22Rv1 (cell line): ENCODE measurements at regions not wholly inside any gene's neighbourhood (a gene's known extent, or its start where the extent isn't known, plus 50 kb on each side); places are given as distances from the start of the nearest gene placed in this dataset.
"Not testable (repeated sequence)": the region's sequence is repeated elsewhere in the genome, so short reads cannot be mapped to it uniquely, and the experiment has no call there.

Experiments
- H3K27ac ChIP-seq: fragments of 450-650 bp; 2 replicates; pipeline ENCODE4 v1.5.1; 2017
- CTCF ChIP-seq: fragments of 450-650 bp; IDR thresholded peaks from 2 replicates; pipeline ENCODE4 v1.5.1; 2017; ENCODE audit warnings: mild to moderate bottlenecking
- ZFX ChIP-seq: fragments of 450-650 bp; IDR thresholded peaks from 2 replicates; pipeline ENCODE4 v1.6.1; 2017; ENCODE audit warnings: antibody characterized with exemption, borderline replicate concordance

- TF ChIP-seq ZFX (no peak), CTCF (no peak)
- no peak overlapping the region for H3K27ac ChIP-seq
Observed at GRCh38 chr2:235105821-235106359, 154.1 kb downstream of the SH3BP4 start.

GRCh38 chr2:235106874-235107639 lies 155.2 kb downstream of the SH3BP4 start:
- H3K27ac ChIP-seq, result no peak overlapping the region
- TF ChIP-seq ZFX (no peak), CTCF (peak; percentile 74)

- H3K27ac ChIP-seq, result no peak overlapping the region
- TF ChIP-seq CTCF (no peak), ZFX (no peak)
Observed at GRCh38 chr2:235107640-235107951, 155.8 kb downstream of the SH3BP4 start.

- H3K27ac ChIP-seq, result not testable (repeated sequence)
Observed at GRCh38 chr2:235109561-235109960, 157.7 kb downstream of the SH3BP4 start.

GRCh38 chr2:235112365-235112764 lies 160.5 kb downstream of the SH3BP4 start:
- TF ChIP-seq CTCF, result no peak
- TF ChIP-seq ZFX, result no peak
- H3K27ac ChIP-seq, result no peak overlapping the region

GRCh38 chr2:235113854-235114253 lies 162.0 kb downstream of the SH3BP4 start:
- TF ChIP-seq CTCF (no peak), ZFX (no peak)
- H3K27ac ChIP-seq, result no peak overlapping the region

GRCh38 chr2:235114286-235114685 lies 162.5 kb downstream of the SH3BP4 start:
- H3K27ac ChIP-seq, result no peak overlapping the region
- no peak for TF ChIP-seq CTCF

- H3K27ac ChIP-seq, result no peak overlapping the region
- TF ChIP-seq ZFX (no peak), CTCF (no peak)
Observed at GRCh38 chr2:235115521-235115920, 163.7 kb downstream of the SH3BP4 start.
